HG03280 (cell line): ENCODE measurements at regions not wholly inside any gene's neighbourhood (a gene's known extent, or its start where the extent isn't known, plus 50 kb on each side); places are given as distances from the start of the nearest gene placed in this dataset.

ENCODE experiments used
- ATAC-seq: cut with Tn5 transposase; IDR thresholded peaks from one replicate; pipeline ENCODE4 v1.9.1; 2021; ENCODE audit warnings: mild to moderate bottlenecking, moderate library complexity; ENCODE audit not compliant: unreplicated experiment

GRCh38 chr2:150791567-150791966 lies 304.1 kb upstream of the RND3 start:
- no peak for ATAC-seq

DNA sequence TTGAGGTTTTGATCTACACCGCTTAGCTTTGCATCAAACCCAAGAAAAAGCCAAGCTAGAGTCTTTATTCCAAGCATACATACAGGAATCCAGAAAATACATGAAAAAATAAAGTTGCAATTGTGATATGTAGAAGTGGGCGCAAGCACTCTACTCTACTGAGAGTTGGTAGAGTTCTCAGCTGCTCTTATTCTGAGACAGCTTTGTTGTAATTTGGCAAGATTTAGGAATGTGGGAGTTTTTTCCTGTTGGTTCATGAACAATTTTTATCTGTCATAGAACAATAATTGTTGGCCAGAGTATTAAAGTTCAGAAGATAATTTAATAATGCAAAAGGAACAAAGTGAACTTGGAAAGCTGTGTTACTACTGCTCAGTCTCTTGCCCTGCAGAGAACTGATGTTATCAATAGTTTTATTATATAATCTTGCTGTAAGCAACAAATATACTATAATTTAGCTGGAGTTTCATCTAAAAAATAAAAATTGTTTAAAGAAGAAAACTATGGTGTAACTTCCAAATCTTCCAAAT lies 302.0 kb upstream of the RND3 start:
- no peak for ATAC-seq

DNA sequence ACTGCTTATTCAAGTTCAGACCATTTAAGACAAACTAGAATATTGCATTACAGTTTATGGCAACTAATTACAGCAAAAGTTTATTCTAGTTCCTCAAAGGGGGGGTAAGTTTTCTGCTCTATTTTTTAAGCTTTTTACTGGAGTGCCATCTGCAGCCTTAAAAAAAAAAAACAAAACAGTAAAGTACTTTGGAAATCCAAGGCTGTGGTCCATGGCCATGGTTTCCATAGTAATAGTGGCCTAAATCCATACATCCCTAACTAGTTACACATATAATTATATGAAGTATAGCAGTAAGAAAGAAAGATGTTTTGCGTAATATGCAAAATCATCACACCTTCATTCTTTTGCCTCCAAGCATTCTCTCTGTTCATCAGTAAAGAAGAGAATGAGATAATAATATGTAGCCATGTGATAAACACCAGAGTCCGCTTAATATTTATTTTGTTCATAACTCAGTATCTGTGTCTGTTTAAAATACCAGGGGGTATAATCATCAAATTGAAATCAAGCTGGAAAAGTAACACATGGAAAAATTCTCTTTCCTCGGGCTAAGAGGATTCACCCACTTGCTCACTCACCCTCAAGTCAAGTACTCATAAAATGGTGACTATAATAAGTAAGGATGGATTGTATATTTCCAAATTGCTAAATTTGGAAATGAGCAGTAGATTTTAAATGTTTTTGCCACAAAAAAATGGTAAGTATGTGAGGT lies 301.1 kb upstream of the RND3 start:
- no peak for ATAC-seq

GRCh38 chr2:150787353-150788093 lies 300.1 kb upstream of the RND3 start:
- no peak for ATAC-seq

DNA sequence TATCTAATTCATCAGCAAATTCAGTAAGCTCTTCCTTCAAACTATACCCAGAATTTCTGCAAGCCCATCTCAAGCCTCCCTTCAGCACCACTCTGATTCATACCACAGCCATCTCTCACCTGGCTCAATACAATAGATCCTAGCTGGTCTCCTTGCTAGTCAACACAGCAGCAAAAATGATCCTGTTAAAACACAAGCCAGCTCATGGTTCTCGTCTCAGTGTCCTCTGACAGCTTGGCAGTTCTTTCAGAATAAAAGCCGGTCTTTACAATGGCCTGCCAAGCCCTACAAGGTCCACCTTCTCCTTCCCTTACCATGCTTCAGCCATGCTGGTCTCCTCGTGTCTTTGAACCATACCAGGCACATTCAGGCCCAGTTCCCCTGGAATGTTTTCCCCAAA lies 296.9 kb upstream of the RND3 start:
- ATAC-seq, result no peak

DNA sequence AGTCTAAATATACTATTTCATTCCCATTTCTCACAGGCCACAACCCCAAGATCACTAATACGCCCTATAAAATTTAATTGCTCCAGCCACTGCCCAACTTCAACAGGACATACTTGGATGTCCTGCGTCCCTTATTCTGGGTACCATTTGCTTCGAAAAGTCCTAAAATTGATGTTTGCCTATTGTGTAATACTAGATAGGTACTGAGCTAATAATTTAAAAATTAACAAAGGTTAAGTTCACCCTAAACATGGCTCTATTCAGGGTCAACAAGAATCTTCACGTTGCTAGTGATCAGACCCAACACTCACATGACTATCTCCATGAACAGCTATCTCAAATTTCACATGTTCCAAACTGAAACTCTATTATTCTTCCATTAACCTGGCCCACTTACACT lies 296.4 kb upstream of the RND3 start:
- no peak for ATAC-seq

GRCh38 chr2:150783015-150783414 lies 295.5 kb upstream of the RND3 start:
- ATAC-seq, result no peak

GRCh38 chr2:150782613-150783012 lies 295.1 kb upstream of the RND3 start:
- ATAC-seq, result no peak

- no peak for ATAC-seq
Measured at GRCh38 chr2:150781142-150781541, 293.7 kb upstream of the RND3 start.

DNA sequence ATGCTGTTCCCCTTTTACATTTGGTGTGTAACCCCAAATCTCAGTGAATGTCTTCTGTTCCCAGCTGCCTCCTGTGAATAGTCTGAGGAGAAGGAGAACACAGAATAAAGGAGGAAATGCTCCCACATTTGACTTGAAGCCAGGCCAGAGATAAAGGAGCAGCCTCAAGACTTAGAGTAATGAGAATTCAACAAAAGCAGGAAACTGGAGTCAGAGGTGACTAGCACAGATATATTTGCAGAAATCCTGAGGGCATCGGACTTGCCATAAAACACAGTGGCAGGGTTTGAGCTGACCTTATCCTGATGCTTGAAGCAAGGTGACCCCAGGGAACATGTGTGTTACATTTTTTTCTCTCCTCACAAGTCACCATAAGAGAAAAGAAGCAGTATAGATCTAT lies 291.4 kb upstream of the RND3 start:
- ATAC-seq, result no peak

DNA sequence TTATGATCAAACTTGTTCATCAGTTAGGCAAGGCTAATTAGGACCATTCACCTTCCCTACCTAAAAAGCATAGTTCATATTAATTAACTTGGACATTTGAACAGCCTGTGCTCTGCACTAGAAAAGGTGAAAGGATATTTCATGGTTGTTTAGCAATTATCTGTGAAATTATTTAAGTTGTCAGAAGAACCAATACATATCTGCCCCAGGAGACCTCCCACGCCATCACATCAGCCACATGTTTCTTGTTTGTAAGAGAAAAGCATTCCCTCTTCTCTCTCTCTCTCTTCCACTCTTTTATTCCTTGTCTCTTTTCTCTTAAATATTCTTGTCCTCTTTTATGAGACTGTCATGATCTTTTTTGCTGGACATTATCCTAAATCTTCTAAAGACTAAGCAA lies 282.0 kb upstream of the RND3 start:
- ATAC-seq, result no peak

DNA sequence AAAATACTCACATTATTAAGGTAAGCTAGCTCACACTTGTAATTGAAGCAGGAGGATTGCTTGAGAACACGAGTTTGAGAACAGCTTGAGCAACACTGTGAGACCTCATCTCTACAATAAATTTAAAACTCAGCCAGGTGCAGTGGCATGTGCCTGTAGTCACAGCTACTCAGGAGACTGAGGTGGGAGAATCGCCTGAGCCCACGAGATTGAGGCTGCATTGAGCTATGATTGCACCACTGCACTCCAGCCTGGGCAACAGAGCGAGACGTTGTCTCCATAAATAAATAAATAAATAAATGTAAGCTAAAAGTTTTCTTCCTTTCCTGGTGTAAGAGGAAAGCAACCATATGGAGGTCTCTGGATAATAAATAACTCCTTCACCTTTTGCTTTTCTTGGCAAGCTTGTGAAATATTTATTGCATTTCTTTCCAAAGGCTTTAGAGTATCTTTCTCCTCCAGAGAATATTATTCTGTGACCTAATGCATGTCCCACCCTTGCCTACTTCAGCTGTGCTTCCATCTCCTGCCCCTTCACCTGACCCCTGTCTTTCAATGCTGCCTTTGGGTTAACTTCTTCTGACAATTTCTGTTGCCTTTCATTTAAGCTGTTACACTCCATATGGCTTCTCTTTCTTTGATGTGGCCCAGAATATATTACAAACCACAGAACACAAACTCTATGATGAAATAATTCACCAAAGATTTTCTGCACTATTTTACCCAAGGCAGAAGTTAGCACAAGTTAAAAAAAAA lies 280.7 kb upstream of the RND3 start:
- no peak for ATAC-seq

- ATAC-seq, result no peak
Measured at GRCh38 chr2:150762571-150762970, 275.1 kb upstream of the RND3 start.

GRCh38 chr2:150759531-150759930 lies 272.1 kb upstream of the RND3 start:
- no peak for ATAC-seq

DNA sequence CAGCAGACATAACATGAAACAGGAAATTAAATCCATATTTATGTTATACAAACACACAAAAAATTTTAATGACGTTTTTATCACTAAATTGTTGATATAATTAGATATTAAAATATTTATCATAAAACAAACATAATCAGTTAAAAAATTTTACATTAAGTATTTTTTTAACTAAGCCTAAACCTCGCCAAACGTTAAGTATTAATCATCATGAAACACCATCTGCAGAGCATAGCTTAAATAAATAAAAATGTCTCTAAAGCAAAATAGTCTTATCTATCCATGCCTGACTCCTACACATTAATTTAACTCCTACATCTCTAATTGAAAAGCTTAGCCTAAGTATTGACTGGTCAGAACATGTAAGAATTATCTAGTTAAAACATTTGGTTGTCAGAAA lies 271.6 kb upstream of the RND3 start:
- no peak for ATAC-seq

GRCh38 chr2:150752229-150752628 lies 264.8 kb upstream of the RND3 start:
- ATAC-seq, result no peak

GRCh38 chr2:150750720-150751119 lies 263.3 kb upstream of the RND3 start:
- ATAC-seq, result no peak

GRCh38 chr2:150742094-150742493 lies 254.6 kb upstream of the RND3 start:
- ATAC-seq, result no peak

GRCh38 chr2:150735894-150736498 lies 248.5 kb upstream of the RND3 start:
- no peak for ATAC-seq

DNA sequence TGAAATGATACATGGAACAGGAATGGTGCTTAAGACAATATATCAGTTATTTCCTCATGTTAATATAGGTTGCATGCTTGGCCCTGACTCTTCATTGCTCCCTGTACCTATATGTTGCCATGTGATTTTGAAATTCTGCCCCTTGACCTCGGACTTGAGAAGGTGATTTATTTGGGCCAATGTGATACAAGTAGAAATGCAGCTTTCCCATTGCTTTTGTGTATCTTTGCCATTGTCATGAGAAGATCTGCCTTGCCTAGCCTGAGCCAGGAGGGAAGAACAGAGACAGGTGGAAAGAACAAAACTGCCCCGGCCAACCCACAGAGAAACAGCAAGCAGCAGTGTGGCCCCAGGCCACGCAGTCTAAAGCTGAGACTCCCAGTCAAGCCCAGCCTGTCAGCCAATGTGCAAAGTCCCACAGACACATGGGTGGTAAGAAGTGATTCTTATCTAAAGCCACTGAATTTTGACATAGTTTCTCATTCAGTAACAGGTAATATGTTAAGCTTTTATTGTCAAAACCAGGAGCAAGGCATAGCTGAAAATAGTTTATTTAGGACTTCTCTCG lies 245.7 kb upstream of the RND3 start:
- ATAC-seq, result no peak

- no peak for ATAC-seq
Measured at GRCh38 chr2:150732491-150732890, 245.0 kb upstream of the RND3 start.
